OCI-LY7 (cell line): ENCODE measurements at regions not wholly inside any gene's neighbourhood (a gene's known extent, or its start where the extent isn't known, plus 50 kb on each side); places are given as distances from the start of the nearest gene placed in this dataset.

ENCODE experiments used
- BruUV-seq: library from RNA; stranded (reverse); fragments of 400-500 nt; replicated peaks from 2 replicates; lab custom pipeline; 2021; lab: Mats Ljungman, UMichigan
- CTCF ChIA-PET: fragments of 300-600 bp; sonication (Branson Sonifier 250); formaldehyde crosslinking; loops from one replicate; lab custom pipeline; 2022; ENCODE audit warnings: antibody characterized with exemption; ENCODE audit not compliant: unreplicated experiment; lab: Charles Lee
- POLR2A ChIA-PET: fragments of 300-600 bp; sonication (Branson Sonifier 250); formaldehyde crosslinking; loops from one replicate; lab custom pipeline; 2022; ENCODE audit warnings: antibody characterized with exemption; lab: Charles Lee
- DNase-seq: peaks from one replicate; pipeline ENCODE4 v3.0.0-alpha.2; 2015; ENCODE audit warnings: low spot score
- H2AFZ ChIP-seq: fragments of 200-600 bp; sonication (generic), shearing (Covaris generic); 2 replicates; pipeline ENCODE4 v1.6.1; 2014; ENCODE audit warnings: mild to moderate bottlenecking, antibody characterized with exemption, low read length, moderate library complexity
- H3K27ac ChIP-seq: fragments of 200-600 bp; sonication (generic); 2 replicates; pipeline ENCODE4 v1.5.1; 2014; ENCODE audit warnings: mixed run types, low read depth, mild to moderate bottlenecking, moderate library complexity, low read length, inconsistent platforms; ENCODE audit not compliant: poor library complexity, severe bottlenecking
- H3K36me3 ChIP-seq: fragments of 200-600 bp; sonication (generic); 2 replicates; pipeline ENCODE4 v1.6.1; 2014; ENCODE audit warnings: mild to moderate bottlenecking, antibody characterized with exemption, low read length, moderate library complexity, mixed read lengths; ENCODE audit not compliant: insufficient read depth
- H3K4me1 ChIP-seq: fragments of 200-600 bp; sonication (generic); 2 replicates; pipeline ENCODE4 v1.5.1; 2014; ENCODE audit warnings: mild to moderate bottlenecking, low read length; ENCODE audit not compliant: insufficient read depth, poor library complexity, severe bottlenecking
- H3K4me2 ChIP-seq: fragments of 200-600 bp; sonication (generic); 2 replicates; pipeline ENCODE4 v1.6.1; 2014; ENCODE audit warnings: mild to moderate bottlenecking, low read length
- H3K4me3 ChIP-seq: fragments of 200-600 bp; sonication (generic); 2 replicates; pipeline ENCODE4 v1.5.1; 2014; ENCODE audit warnings: mild to moderate bottlenecking, low read depth, low read length; ENCODE audit not compliant: poor library complexity, severe bottlenecking
- H3K79me2 ChIP-seq: fragments of 200-600 bp; sonication (generic); 2 replicates; pipeline ENCODE4 v1.6.1; 2016; ENCODE audit warnings: low read depth, mild to moderate bottlenecking, low read length, moderate library complexity, mixed read lengths; ENCODE audit not compliant: insufficient read depth
- H3K9me2 ChIP-seq: fragments of 200-600 bp; sonication (generic); 2 replicates; pipeline ENCODE4 v1.6.1; 2016; ENCODE audit warnings: mild to moderate bottlenecking, low read length, mixed read lengths; ENCODE audit not compliant: insufficient read depth
- H3K9me3 ChIP-seq: fragments of 200-600 bp; sonication (generic); 2 replicates; pipeline ENCODE4 v1.6.1; 2014; ENCODE audit warnings: mild to moderate bottlenecking, mixed run types, low read length, mixed read lengths
- H4K20me1 ChIP-seq: fragments of 200-600 bp; sonication (generic); 2 replicates; pipeline ENCODE4 v1.6.1; 2014; ENCODE audit warnings: mild to moderate bottlenecking, antibody characterized with exemption, low read length, moderate library complexity, mixed read lengths; ENCODE audit not compliant: insufficient read depth
- CTCF ChIP-seq: fragments of 200-600 bp; sonication (generic); conservative IDR thresholded peaks from 2 replicates; pipeline ENCODE4 v1.5.1; 2014; ENCODE audit warnings: mild to moderate bottlenecking, antibody characterized with exemption, low read length, moderate library complexity, mixed read lengths
- EZH2phosphoT487 ChIP-seq: fragments of 200-600 bp; sonication (generic); IDR thresholded peaks from 2 replicates; pipeline ENCODE4 v1.6.1; 2018; ENCODE audit warnings: low read depth, borderline replicate concordance, mild to moderate bottlenecking, mixed run types, antibody characterized with exemption, low read length, moderate library complexity, mixed read lengths
- intact Hi-C: fragments of 100-400 bp; cut with micrococcal nuclease; formaldehyde crosslinking; loops from one replicate; pipeline ENCODE4 v1.10.0; 2022; ENCODE audit not compliant: unreplicated experiment

DNA sequence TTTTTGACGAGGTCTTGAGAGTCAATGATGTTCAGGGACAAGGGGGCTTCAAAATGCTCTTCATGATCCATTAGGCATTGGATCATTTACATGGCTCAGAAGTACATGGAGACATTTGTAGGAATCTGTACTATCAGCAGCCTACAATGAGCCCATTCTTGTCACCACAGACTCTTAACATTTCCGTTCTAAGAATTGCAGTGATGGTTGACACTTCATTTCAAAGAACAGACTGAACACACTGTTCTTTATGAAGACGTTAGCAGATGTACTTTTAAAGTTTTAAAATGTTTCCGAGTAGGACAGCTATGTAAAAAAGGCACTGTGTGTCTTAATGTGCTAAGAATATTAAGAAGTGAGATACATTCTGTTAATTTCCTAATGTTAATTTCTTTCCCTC, 97.3 kb upstream of the GOT2 start:
- no TSS peak for BruUV-seq
- H2AFZ ChIP-seq, result no peak overlapping the region
- DNase-seq, result no peak
- H3K4me2 ChIP-seq, result no peak overlapping the region
- H3K9me2 ChIP-seq, result no peaks in the 10 kb centered on the region
- no peaks in the 10 kb centered on the region for H3K4me1 ChIP-seq
- no peaks in the 10 kb centered on the region for H3K36me3 ChIP-seq
- H3K9me3 ChIP-seq, result no peaks in the 10 kb centered on the region
- no peak overlapping the region for H3K27ac ChIP-seq
- no peak overlapping the region for H3K4me3 ChIP-seq
- no peak for TF ChIP-seq CTCF
- TF ChIP-seq EZH2phosphoT487, result no peak
- ChIA-PET POLR2A (no interaction called here), CTCF (no interaction called here)
- H3K79me2 ChIP-seq, result no peaks in the 10 kb centered on the region
- no peaks in the 10 kb centered on the region for H4K20me1 ChIP-seq
- intact Hi-C loops, result no loop called here

GRCh38 chr16:58828901-58829545, 94.9 kb upstream of the GOT2 start:
- H3K9me2 ChIP-seq, result no peaks in the 10 kb centered on the region
- H3K4me1 ChIP-seq, result no peaks in the 10 kb centered on the region
- intact Hi-C loops, result no loop called here
- no peak overlapping the region for H2AFZ ChIP-seq
- no peak for DNase-seq
- H3K4me3 ChIP-seq, result no peak overlapping the region
- no peak overlapping the region for H3K4me2 ChIP-seq
- ChIA-PET POLR2A (no interaction called here), CTCF (no interaction called here)
- H3K79me2 ChIP-seq, result no peaks in the 10 kb centered on the region
- no peaks in the 10 kb centered on the region for H3K36me3 ChIP-seq
- TF ChIP-seq EZH2phosphoT487 (no peak), CTCF (no peak)
- H3K27ac ChIP-seq, result no peak overlapping the region
- BruUV-seq, result no TSS peak
- H3K9me3 ChIP-seq, result no peaks in the 10 kb centered on the region
- no peaks in the 10 kb centered on the region for H4K20me1 ChIP-seq

DNA sequence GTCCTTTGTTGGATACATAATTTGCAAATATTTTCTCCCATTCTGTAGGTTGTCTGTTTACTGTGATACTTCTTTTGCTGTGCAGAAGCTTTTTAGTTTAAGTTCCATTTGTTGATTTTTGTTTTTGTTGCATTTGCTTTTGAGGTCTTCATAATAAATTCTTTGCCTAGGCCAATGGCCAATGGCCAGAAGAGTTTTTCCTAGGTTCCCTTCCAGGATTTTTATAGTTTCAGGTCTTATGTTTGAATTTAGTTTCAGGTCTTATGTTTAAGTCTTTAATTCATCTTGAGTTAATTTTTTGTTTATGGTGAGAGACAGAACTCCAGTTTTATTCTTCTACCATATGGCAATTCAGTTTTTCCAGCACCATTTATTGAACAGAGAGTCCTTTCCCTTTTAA, 90.1 kb upstream of the GOT2 start:
- Histone ChIP-seq H3K27ac (no peak overlapping the region), H2AFZ (no peak overlapping the region), H3K36me3 (no peaks in the 10 kb centered on the region), H3K4me2 (no peak overlapping the region), H3K4me3 (no peak overlapping the region), H3K4me1 (no peaks in the 10 kb centered on the region), H4K20me1 (no peaks in the 10 kb centered on the region), H3K9me2 (no peaks in the 10 kb centered on the region), H3K9me3 (no peaks in the 10 kb centered on the region), H3K79me2 (no peaks in the 10 kb centered on the region)
- BruUV-seq, result no TSS peak
- CTCF ChIA-PET, result no interaction called here
- intact Hi-C loops, result no loop called here
- POLR2A ChIA-PET, result no interaction called here
- DNase-seq, result no peak
- TF ChIP-seq CTCF (no peak), EZH2phosphoT487 (no peak)
